SK-N-SH treated with all-trans-retinoic acid at 6 μM for 48 hours (cell line): ENCODE measurements at regions not wholly inside any gene's neighbourhood (a gene's known extent, or its start where the extent isn't known, plus 50 kb on each side); places are given as distances from the start of the nearest gene placed in this dataset.

Experiments
- GLIS3 ChIP-seq: fragments of 250-450 bp; sonication (Bioruptor Pico); IDR thresholded peaks from 2 replicates; pipeline ENCODE4 v1.5.0; 2020; ENCODE audit warnings: mild to moderate bottlenecking, moderate library complexity
- ISL1 ChIP-seq: fragments of 250-450 bp; sonication (Bioruptor Pico); IDR thresholded peaks from 2 replicates; pipeline ENCODE4 v2.1.2; 2022; ENCODE audit warnings: mild to moderate bottlenecking, moderate library complexity
- RARB ChIP-seq: fragments of 250-450 bp; sonication (Bioruptor Pico); IDR thresholded peaks from 2 replicates; pipeline ENCODE4 v1.8.0; 2021; ENCODE audit warnings: mild to moderate bottlenecking, moderate library complexity
- SNAI2 ChIP-seq: fragments of 250-450 bp; sonication (Bioruptor Pico); IDR thresholded peaks from 2 replicates; pipeline ENCODE4 v1.5.0; 2020; ENCODE audit warnings: mild to moderate bottlenecking, moderate library complexity
- TCF4 ChIP-seq: fragments of 250-450 bp; sonication (Bioruptor Pico); IDR thresholded peaks from 2 replicates; pipeline ENCODE4 v1.8.0; 2021; ENCODE audit warnings: mild to moderate bottlenecking, moderate library complexity, borderline replicate concordance
- ZC3H10 ChIP-seq: fragments of 250-450 bp; sonication (Bioruptor Pico); IDR thresholded peaks from 2 replicates; pipeline ENCODE4 v1.5.1; 2021; ENCODE audit warnings: mild to moderate bottlenecking, moderate library complexity
- ZFP30 ChIP-seq: fragments of 450-650 bp; formaldehyde crosslinking; IDR thresholded peaks from 2 replicates; pipeline ENCODE4 v1.5.0; 2022; ENCODE audit warnings: mild to moderate bottlenecking, moderate library complexity
- ZNF565 ChIP-seq: fragments of 450-650 bp; formaldehyde crosslinking; conservative IDR thresholded peaks from 2 replicates; pipeline ENCODE4 v1.5.0; 2020; ENCODE audit warnings: low read depth, mild to moderate bottlenecking, moderate library complexity
- TF ChIP-seq, protein P1 (sequence below): fragments of 250-450 bp; sonication (Bioruptor Pico); IDR thresholded peaks from 2 replicates; pipeline ENCODE4 v1.8.0; 2020; ENCODE audit warnings: mild to moderate bottlenecking, moderate library complexity, borderline replicate concordance
- TF ChIP-seq, protein P2 (sequence below): fragments of 250-450 bp; sonication (Bioruptor Pico); IDR thresholded peaks from 2 replicates; pipeline ENCODE4 v1.5.1; 2020; ENCODE audit warnings: low read depth, mild to moderate bottlenecking, moderate library complexity

GRCh38 chr12:124392271-124392666, 97.4 kb downstream of the RFLNA start:
- TF ChIP-seq, protein P1, sequence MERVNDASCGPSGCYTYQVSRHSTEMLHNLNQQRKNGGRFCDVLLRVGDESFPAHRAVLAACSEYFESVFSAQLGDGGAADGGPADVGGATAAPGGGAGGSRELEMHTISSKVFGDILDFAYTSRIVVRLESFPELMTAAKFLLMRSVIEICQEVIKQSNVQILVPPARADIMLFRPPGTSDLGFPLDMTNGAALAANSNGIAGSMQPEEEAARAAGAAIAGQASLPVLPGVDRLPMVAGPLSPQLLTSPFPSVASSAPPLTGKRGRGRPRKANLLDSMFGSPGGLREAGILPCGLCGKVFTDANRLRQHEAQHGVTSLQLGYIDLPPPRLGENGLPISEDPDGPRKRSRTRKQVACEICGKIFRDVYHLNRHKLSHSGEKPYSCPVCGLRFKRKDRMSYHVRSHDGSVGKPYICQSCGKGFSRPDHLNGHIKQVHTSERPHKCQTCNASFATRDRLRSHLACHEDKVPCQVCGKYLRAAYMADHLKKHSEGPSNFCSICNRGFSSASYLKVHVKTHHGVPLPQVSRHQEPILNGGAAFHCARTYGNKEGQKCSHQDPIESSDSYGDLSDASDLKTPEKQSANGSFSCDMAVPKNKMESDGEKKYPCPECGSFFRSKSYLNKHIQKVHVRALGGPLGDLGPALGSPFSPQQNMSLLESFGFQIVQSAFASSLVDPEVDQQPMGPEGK (CRISPR knock-in tag) = no peak
- TF ChIP-seq ZNF565 = no peak
- TF ChIP-seq RARB (CRISPR knock-in tag) = no peak
- TF ChIP-seq ZC3H10 (CRISPR knock-in tag) = no peak
- TF ChIP-seq TCF4 (CRISPR knock-in tag) = no peak
- no peak for TF ChIP-seq SNAI2 (CRISPR knock-in tag)
- TF ChIP-seq, protein P2, sequence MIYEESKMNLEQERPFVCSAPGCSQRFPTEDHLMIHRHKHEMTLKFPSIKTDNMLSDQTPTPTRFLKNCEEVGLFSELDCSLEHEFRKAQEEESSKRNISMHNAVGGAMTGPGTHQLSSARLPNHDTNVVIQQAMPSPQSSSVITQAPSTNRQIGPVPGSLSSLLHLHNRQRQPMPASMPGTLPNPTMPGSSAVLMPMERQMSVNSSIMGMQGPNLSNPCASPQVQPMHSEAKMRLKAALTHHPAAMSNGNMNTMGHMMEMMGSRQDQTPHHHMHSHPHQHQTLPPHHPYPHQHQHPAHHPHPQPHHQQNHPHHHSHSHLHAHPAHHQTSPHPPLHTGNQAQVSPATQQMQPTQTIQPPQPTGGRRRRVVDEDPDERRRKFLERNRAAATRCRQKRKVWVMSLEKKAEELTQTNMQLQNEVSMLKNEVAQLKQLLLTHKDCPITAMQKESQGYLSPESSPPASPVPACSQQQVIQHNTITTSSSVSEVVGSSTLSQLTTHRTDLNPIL (CRISPR knock-in tag) = no peak
- TF ChIP-seq ZFP30 (CRISPR knock-in tag) = no peak
- TF ChIP-seq GLIS3 (CRISPR knock-in tag) = no peak
- no peak for TF ChIP-seq ISL1 (CRISPR knock-in tag)
